Gastrocnemius medialis (tissue), 4 donors: ENCODE measurements at regions not wholly inside any gene's neighbourhood (a gene's known extent, or its start where the extent isn't known, plus 50 kb on each side); places are given as distances from the start of the nearest gene placed in this dataset.

Experiments
- ATAC-seq, 2 donors: fragments of 150-250 bp; one replicate each; pipeline ENCODE4 v1.9.1; 2016
- DNase-seq, 2 donors: peaks; one replicate each; pipeline ENCODE4 v3.0.0-alpha.2; 2019
- H3K27ac ChIP-seq, 4 donors: fragments of 200-600 bp; sonication (generic); 1 replicate in 1 of 4; 2 replicates in 3 of 4; pipeline ENCODE4 v1.5.1; 2016 to 2018; ENCODE audit warnings: mild to moderate bottlenecking in 2 of 4, moderate library complexity in 1 of 4
- H3K27me3 ChIP-seq, 3 donors: fragments of 200-600 bp; sonication (generic) in 2 of 3; 1 replicate in 1 of 3; 2 replicates in 2 of 3; pipeline versions ENCODE4 v1.5.1 to v1.6.0; 2016 to 2019; ENCODE audit warnings: mild to moderate bottlenecking in 1 of 3, moderate library complexity in 1 of 3
- H3K36me3 ChIP-seq, 2 donors: fragments of 200-600 bp; sonication (generic) in 1 of 2; one replicate each; pipeline ENCODE4 v1.5.1; 2017 to 2018
- H3K4me1 ChIP-seq, 2 donors: fragments of 200-600 bp; sonication (generic) in 1 of 2; one replicate each; pipeline ENCODE4 v1.5.1; 2016 to 2017; ENCODE audit warnings: mild to moderate bottlenecking in 2 of 2
- H3K4me3 ChIP-seq, 4 donors: fragments of 200-600 bp; sonication (generic) in 3 of 4; 1 replicate in 1 of 4; 2 replicates in 3 of 4; pipeline ENCODE4 v1.5.1; 2016 to 2019; ENCODE audit warnings: mild to moderate bottlenecking in 2 of 4
- H3K9me3 ChIP-seq, 3 donors: fragments of 200-600 bp; sonication (generic) in 2 of 3; 1 replicate in 1 of 3; 2 replicates in 2 of 3; pipeline ENCODE4 v1.5.1; 2016 to 2019
- POLR2A ChIP-seq, 2 donors: fragments of 450-650 bp; IDR thresholded peaks; one replicate each; pipeline ENCODE4 v1.6.1; 2017; ENCODE audit warnings: antibody characterized with exemption in 2 of 2, mild to moderate bottlenecking in 2 of 2, moderate library complexity in 2 of 2
- in situ Hi-C, 4 donors: fragments of 200-750 bp; cut with MboI; loops; one replicate each; pipeline versions ENCODE4 v1.15.0 to v1.8.0; 2017; ENCODE audit warnings: low sequenced_read_pairs in 4 of 4
- intact Hi-C: fragments of 100-400 bp; cut with DNase I; formaldehyde crosslinking; loops from one replicate; pipeline ENCODE4 v1.15.1; 2023; ENCODE audit warnings: low total_unique reads
- TF ChIP-seq, protein P1 (sequence below), 5 experiments: fragments of 450-650 bp in 3 of 5; fragments of 200-600 bp in 2 of 5; sonication (generic) in 2 of 5; IDR thresholded peaks in 4 of 5; conservative IDR thresholded peaks in 1 of 5; 1 replicate in 4 of 5; 2 replicates in 1 of 5; pipeline ENCODE4 v1.5.1; 2016 to 2019; ENCODE audit warnings: antibody characterized with exemption in 5 of 5, mild to moderate bottlenecking in 3 of 5, moderate library complexity in 3 of 5

DNA sequence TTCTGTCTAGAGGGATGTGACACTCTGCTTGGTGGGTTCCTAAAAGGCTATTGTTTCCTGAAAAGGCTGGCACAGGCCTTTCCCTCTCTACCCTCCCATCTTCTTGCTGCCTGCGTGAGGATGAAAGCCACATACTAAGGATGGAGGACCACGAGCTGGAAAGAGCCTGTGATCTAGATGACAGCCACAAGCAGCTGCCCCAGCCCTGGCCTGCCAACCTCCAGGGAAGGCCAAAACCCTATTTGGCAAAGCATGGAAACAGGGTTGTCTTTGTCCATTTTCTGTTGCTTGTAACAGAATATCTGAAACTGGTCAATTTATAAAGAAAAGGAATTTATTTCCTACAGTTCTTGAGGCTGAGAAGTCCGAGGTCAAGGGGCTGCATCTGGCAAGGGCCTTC is 144.5 kb downstream of the FBLN2 start:
- DNase-seq = no peak
- Histone ChIP-seq H3K36me3 (no peaks in the 10 kb centered on the region), H3K4me1 (no peaks in the 10 kb centered on the region), H3K27me3 (peaks cover 0 to 3% (median 0%) of the 10 kb centered on the region in 3 donors), H3K9me3 (no peaks in the 10 kb centered on the region), H3K4me3 (no peak overlapping the region), H3K27ac (no peak overlapping the region)
- no peak for TF ChIP-seq POLR2A (IDR thresholded peaks at IDR 0.05)
- TF ChIP-seq, protein P1, sequence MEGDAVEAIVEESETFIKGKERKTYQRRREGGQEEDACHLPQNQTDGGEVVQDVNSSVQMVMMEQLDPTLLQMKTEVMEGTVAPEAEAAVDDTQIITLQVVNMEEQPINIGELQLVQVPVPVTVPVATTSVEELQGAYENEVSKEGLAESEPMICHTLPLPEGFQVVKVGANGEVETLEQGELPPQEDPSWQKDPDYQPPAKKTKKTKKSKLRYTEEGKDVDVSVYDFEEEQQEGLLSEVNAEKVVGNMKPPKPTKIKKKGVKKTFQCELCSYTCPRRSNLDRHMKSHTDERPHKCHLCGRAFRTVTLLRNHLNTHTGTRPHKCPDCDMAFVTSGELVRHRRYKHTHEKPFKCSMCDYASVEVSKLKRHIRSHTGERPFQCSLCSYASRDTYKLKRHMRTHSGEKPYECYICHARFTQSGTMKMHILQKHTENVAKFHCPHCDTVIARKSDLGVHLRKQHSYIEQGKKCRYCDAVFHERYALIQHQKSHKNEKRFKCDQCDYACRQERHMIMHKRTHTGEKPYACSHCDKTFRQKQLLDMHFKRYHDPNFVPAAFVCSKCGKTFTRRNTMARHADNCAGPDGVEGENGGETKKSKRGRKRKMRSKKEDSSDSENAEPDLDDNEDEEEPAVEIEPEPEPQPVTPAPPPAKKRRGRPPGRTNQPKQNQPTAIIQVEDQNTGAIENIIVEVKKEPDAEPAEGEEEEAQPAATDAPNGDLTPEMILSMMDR (IDR thresholded peaks at IDR 0.05 in 4 of 5, conservative IDR thresholded peaks at IDR 0.05 in 1 of 5) = no peak
- in situ Hi-C loops (no loop called here), intact Hi-C loops (no loop called here)
- ATAC-seq = no peak

DNA sequence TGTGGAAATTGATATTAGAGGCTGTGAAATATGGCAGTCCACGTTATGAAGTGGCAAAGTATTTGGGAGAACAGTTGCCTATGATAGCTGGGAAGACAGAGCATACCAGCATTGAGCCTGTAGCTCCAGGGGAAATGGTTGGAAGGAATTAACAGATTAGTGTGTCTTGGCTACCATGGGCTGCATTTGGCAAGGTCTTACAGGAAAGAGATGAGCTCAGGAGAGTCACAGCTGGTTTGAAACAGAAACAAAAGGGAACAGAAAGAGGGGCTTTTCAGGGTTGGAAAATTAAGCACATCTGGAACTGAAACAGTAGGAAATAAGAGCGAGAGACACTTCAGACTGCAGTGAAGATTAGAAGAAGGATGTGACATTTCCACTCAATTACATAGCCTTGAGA is 141.7 kb downstream of the FBLN2 start:
- no peaks in the 10 kb centered on the region for H3K27me3 ChIP-seq
- no peak for ATAC-seq
- TF ChIP-seq, protein P1 (IDR thresholded peaks at IDR 0.05 in 4 of 5, conservative IDR thresholded peaks at IDR 0.05 in 1 of 5) = no peak
- no peak for TF ChIP-seq POLR2A (IDR thresholded peaks at IDR 0.05)
- H3K36me3 ChIP-seq = no peaks in the 10 kb centered on the region
- no peak overlapping the region for H3K4me3 ChIP-seq
- H3K9me3 ChIP-seq = no peaks in the 10 kb centered on the region
- DNase-seq = no peak
- no peak overlapping the region for H3K27ac ChIP-seq
- in situ Hi-C loops = no loop called here
- H3K4me1 ChIP-seq = no peaks in the 10 kb centered on the region
- intact Hi-C loops = no loop called here

DNA sequence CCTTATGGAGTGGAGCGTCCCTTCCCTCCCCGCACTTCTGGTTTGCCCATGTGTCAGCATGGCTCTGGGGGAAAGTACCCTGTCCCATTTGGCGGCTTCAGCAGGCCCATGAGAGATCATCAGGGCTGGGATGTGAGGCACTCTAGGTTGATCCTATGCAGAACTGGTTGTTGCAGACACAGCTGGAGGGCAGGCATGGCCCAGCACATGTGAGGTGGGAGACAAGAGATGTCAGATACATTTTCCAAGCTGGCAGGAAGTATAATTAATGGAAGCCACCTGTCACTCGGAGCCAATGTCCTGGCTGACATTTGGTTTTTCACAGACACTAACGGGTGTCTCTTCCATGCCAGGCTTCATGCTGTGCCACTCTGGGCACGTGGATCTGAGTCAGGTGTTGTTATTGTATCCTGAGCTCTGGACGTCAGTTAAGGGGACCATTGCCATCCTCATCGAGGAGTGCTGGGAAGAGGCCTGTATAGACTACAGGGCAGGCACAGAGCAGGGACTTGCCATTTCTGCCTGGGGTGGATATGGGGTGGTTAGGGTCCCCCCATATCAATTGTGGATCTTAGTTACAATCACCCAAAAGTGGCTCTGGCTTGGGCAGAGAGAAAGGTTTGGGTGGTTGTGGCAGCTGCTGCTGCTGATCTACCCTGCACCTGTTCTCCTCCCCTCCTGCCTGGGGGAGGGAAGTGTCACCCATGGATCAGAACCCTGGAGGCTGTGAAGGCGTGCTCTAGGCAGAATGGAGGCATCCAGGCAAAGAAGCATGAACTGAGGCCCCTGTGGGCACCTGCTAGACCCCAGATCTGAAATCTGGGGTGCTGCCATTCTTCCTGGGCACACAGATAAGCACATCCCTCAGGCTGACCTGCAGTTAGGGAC is 140.7 kb downstream of the FBLN2 start:
- in situ Hi-C loops = no loop called here
- Histone ChIP-seq H3K4me1 (no peaks in the 10 kb centered on the region), H3K27ac (no peak overlapping the region), H3K27me3 (no peaks in the 10 kb centered on the region), H3K36me3 (no peaks in the 10 kb centered on the region), H3K9me3 (no peaks in the 10 kb centered on the region), H3K4me3 (no peak overlapping the region)
- DNase-seq = peak in 1 of 2 donors; percentile 36
- peak in 1 of 2 donors; percentile 45 for ATAC-seq
- intact Hi-C loops = no loop called here
- no peak for TF ChIP-seq POLR2A (IDR thresholded peaks at IDR 0.05)
- TF ChIP-seq, protein P1 (IDR thresholded peaks at IDR 0.05 in 4 of 5, conservative IDR thresholded peaks at IDR 0.05 in 1 of 5) = no peak

DNA sequence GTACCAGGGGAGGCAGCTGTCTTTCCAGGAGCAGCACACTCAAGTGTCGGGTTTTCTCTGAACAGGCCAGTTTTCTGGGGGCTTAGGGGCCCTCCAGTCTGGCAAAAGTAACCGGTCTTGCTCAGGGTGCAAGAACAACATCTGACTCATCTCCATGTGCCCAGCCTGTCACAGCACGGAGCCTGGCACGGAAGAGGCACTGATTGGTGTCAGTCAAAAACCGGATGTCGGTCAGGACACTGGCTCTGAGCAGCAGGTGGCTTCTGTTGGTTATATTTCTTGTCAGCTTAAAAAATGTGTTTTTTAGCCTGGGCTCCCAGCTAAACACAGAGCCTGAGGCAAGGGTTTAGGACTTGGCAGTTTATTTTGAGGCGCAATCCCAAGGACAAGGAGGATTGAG is 139.9 kb downstream of the FBLN2 start:
- DNase-seq (no peak), ATAC-seq (no peak)
- TF ChIP-seq, protein P1 (IDR thresholded peaks at IDR 0.05 in 4 of 5, conservative IDR thresholded peaks at IDR 0.05 in 1 of 5) = no peak
- TF ChIP-seq POLR2A (IDR thresholded peaks at IDR 0.05) = no peak
- H3K27me3 ChIP-seq = no peaks in the 10 kb centered on the region
- no peak overlapping the region for H3K4me3 ChIP-seq
- H3K4me1 ChIP-seq = no peaks in the 10 kb centered on the region
- intact Hi-C loops = no loop called here
- no peaks in the 10 kb centered on the region for H3K9me3 ChIP-seq
- no peaks in the 10 kb centered on the region for H3K36me3 ChIP-seq
- in situ Hi-C loops = no loop called here
- H3K27ac ChIP-seq = no peak overlapping the region
